Mesodermal cell (in vitro differentiated cells): ENCODE measurements at regions not wholly inside any gene's neighbourhood (a gene's known extent, or its start where the extent isn't known, plus 50 kb on each side); places are given as distances from the start of the nearest gene placed in this dataset.

Experiments used
- H3K27ac ChIP-seq: 2 replicates; pipeline ENCODE4 v1.7.0; 2013; ENCODE audit warnings: mild to moderate bottlenecking, low read depth, low read length, moderate library complexity; ENCODE audit not compliant: severe bottlenecking
- H3K36me3 ChIP-seq: 2 replicates; pipeline ENCODE4 v1.7.1; 2013; ENCODE audit warnings: mild to moderate bottlenecking, low read length, moderate library complexity; ENCODE audit not compliant: control insufficient read depth, insufficient read depth
- H3K4me1 ChIP-seq: one replicate; pipeline ENCODE4 v1.7.1; 2013; ENCODE audit warnings: mild to moderate bottlenecking, low read length; ENCODE audit not compliant: insufficient read depth, control insufficient read depth, poor library complexity, severe bottlenecking
- H3K4me3 ChIP-seq: 2 replicates; pipeline ENCODE4 v1.7.0; 2013; ENCODE audit warnings: low read length, control low read depth, mild to moderate bottlenecking; ENCODE audit not compliant: insufficient read depth, poor library complexity, severe bottlenecking; ENCODE audit errors: extremely low read depth
- H3K9me3 ChIP-seq: 2 replicates; pipeline ENCODE4 v1.7.1; 2013; ENCODE audit warnings: mild to moderate bottlenecking, low read length, moderate library complexity; ENCODE audit not compliant: control insufficient read depth
- WGBS, 2 experiments: methylation state at CpG; one replicate each; pipeline ENCODE4 v1.1.5; 2013; ENCODE audit warnings: missing lambda C conversion rate in 2 of 2; ENCODE audit not compliant: insufficient coverage in 2 of 2; 5-methylcytosine and 5-hydroxymethylcytosine counted together

GRCh38 chr2:40725950-40726349 is 274.1 kb upstream of the SLC8A1 start:
- no peaks in the 10 kb centered on the region for H3K36me3 ChIP-seq
- no CpG with 5 or more reads among the region's 2 CpGs for WGBS, 2 experiments
- H3K4me3 ChIP-seq = no peak overlapping the region
- H3K27ac ChIP-seq = no peak overlapping the region
- H3K9me3 ChIP-seq = no peaks in the 10 kb centered on the region
- no peaks in the 10 kb centered on the region for H3K4me1 ChIP-seq

GRCh38 chr2:40734797-40735196 is 282.9 kb upstream of the SLC8A1 start:
- Histone ChIP-seq H3K27ac (no peak overlapping the region), H3K4me3 (no peak overlapping the region), H3K36me3 (no peaks in the 10 kb centered on the region), H3K9me3 (no peaks in the 10 kb centered on the region), H3K4me1 (no peaks in the 10 kb centered on the region)
- 33 to 86% methylated on average over 1 of the region's 2 CpGs for WGBS, 2 experiments

GRCh38 chr2:40737180-40737579 is 285.3 kb upstream of the SLC8A1 start:
- 90 to 100% methylated on average over 2 of the region's 4 CpGs for WGBS, 2 experiments
- H3K4me3 ChIP-seq = no peak overlapping the region

GRCh38 chr2:40740419-40740818 is 288.5 kb upstream of the SLC8A1 start:
- no peak overlapping the region for H3K4me3 ChIP-seq
- no peaks in the 10 kb centered on the region for H3K4me1 ChIP-seq
- no peaks in the 10 kb centered on the region for H3K36me3 ChIP-seq
- 67% methylated on average over 1 of the region's 1 CpG; no CpG with 5 or more reads in 1 of the 2 experiments for WGBS, 2 experiments
- H3K9me3 ChIP-seq = no peaks in the 10 kb centered on the region
- no peak overlapping the region for H3K27ac ChIP-seq

More at GRCh38 chr2:40737180-40737579, 285.3 kb upstream of the SLC8A1 start:
- no peaks in the 10 kb centered on the region for H3K36me3 ChIP-seq
- no peaks in the 10 kb centered on the region for H3K9me3 ChIP-seq
- H3K27ac ChIP-seq = no peak overlapping the region
- H3K4me1 ChIP-seq = no peaks in the 10 kb centered on the region

GRCh38 chr2:40741532-40741931 is 289.6 kb upstream of the SLC8A1 start:
- 90% methylated on average over 2 of the region's 2 CpGs; no CpG with 5 or more reads in 1 of the 2 experiments for WGBS, 2 experiments
- Histone ChIP-seq H3K4me1 (no peaks in the 10 kb centered on the region), H3K9me3 (no peaks in the 10 kb centered on the region), H3K27ac (no peak overlapping the region), H3K4me3 (no peak overlapping the region), H3K36me3 (no peaks in the 10 kb centered on the region)

- no peak overlapping the region for H3K27ac ChIP-seq
- H3K36me3 ChIP-seq = no peaks in the 10 kb centered on the region
- no peak overlapping the region for H3K4me3 ChIP-seq
- no peaks in the 10 kb centered on the region for H3K9me3 ChIP-seq
- WGBS, 2 experiments = 81 to 95% methylated on average over 2 to 5 of the region's 5 CpGs
- H3K4me1 ChIP-seq = no peaks in the 10 kb centered on the region
These were observed 294.3 kb upstream of the SLC8A1 start for GRCh38 chr2:40746191-40746590.

- no peak overlapping the region for H3K4me3 ChIP-seq
- no peaks in the 10 kb centered on the region for H3K4me1 ChIP-seq
- no CpG with 5 or more reads among the region's 1 CpG for WGBS, 2 experiments
- no peak overlapping the region for H3K27ac ChIP-seq
- no peaks in the 10 kb centered on the region for H3K36me3 ChIP-seq
- no peaks in the 10 kb centered on the region for H3K9me3 ChIP-seq
These were observed 300.1 kb upstream of the SLC8A1 start for GRCh38 chr2:40751981-40752380.

- H3K4me3 ChIP-seq = no peak overlapping the region
- H3K36me3 ChIP-seq = no peaks in the 10 kb centered on the region
- H3K4me1 ChIP-seq = no peaks in the 10 kb centered on the region
- no peaks in the 10 kb centered on the region for H3K9me3 ChIP-seq
- no peak overlapping the region for H3K27ac ChIP-seq
- 100% methylated on average over 2 of the region's 3 CpGs; no CpG with 5 or more reads in 1 of the 2 experiments for WGBS, 2 experiments
These were observed 300.9 kb upstream of the SLC8A1 start for GRCh38 chr2:40752796-40753195.

- Histone ChIP-seq H3K36me3 (no peaks in the 10 kb centered on the region), H3K27ac (no peak overlapping the region)
These were observed 303.0 kb upstream of the SLC8A1 start for GRCh38 chr2:40754912-40755311.

GRCh38 chr2:40758401-40759155 is 306.7 kb upstream of the SLC8A1 start:
- WGBS, 2 experiments = 100% methylated on average over 1 of the region's 4 CpGs; no CpG with 5 or more reads in 1 of the 2 experiments
- H3K9me3 ChIP-seq = no peaks in the 10 kb centered on the region
- H3K27ac ChIP-seq = no peak overlapping the region
- no peaks in the 10 kb centered on the region for H3K36me3 ChIP-seq
- no peaks in the 10 kb centered on the region for H3K4me1 ChIP-seq
- no peak overlapping the region for H3K4me3 ChIP-seq

More at GRCh38 chr2:40754912-40755311, 303.0 kb upstream of the SLC8A1 start:
- Histone ChIP-seq H3K4me1 (no peaks in the 10 kb centered on the region), H3K4me3 (no peak overlapping the region), H3K9me3 (no peaks in the 10 kb centered on the region)

- 13 to 60% methylated on average over 1 to 2 of the region's 5 CpGs for WGBS, 2 experiments
- H3K4me1 ChIP-seq = no peaks in the 10 kb centered on the region
- no peaks in the 10 kb centered on the region for H3K36me3 ChIP-seq
- H3K4me3 ChIP-seq = no peak overlapping the region
- H3K9me3 ChIP-seq = no peaks in the 10 kb centered on the region
- H3K27ac ChIP-seq = no peak overlapping the region
These were observed 308.3 kb upstream of the SLC8A1 start for GRCh38 chr2:40760071-40760666.
